Transverse colon (tissue), 3 donors: ENCODE measurements at regions not wholly inside any gene's neighbourhood (a gene's known extent, or its start where the extent isn't known, plus 50 kb on each side); places are given as distances from the start of the nearest gene placed in this dataset.

Source experiments
- CTCF ChIP-seq, 5 experiments: fragments of 200-600 bp in 3 of 5; fragments of 450-650 bp in 2 of 5; sonication (generic) in 3 of 5; IDR thresholded peaks; 1 replicate in 2 of 5; 2 replicates in 3 of 5; pipeline ENCODE4 v1.5.1; 2016 to 2017; ENCODE audit warnings: antibody characterized with exemption in 5 of 5, inconsistent platforms in 3 of 5, mild to moderate bottlenecking in 2 of 5, moderate library complexity in 1 of 5
- EP300 ChIP-seq: sonication (generic); formaldehyde crosslinking; IDR thresholded peaks from one replicate; pipeline ENCODE4 v1.6.1; 2017; ENCODE audit warnings: antibody characterized with exemption, low read depth
- POLR2A ChIP-seq: fragments of 450-650 bp; IDR thresholded peaks from one replicate; pipeline ENCODE4 v1.6.1; 2016; ENCODE audit warnings: antibody characterized with exemption, mild to moderate bottlenecking, moderate library complexity

- TF ChIP-seq EP300 (no peak), CTCF (IDR thresholded peaks at IDR 0.05) (no peak), POLR2A (no peak)
Measured at GRCh38 chr5:38121420-38121819, 136.9 kb upstream of the EGFLAM start.
